ENCODE measurements at regions not wholly inside any gene's neighbourhood (a gene's known extent, or its start where the extent isn't known, plus 50 kb on each side); places are given as distances from the start of the nearest gene placed in this dataset.

GRCh38 chr5:133891390-133891789 lies 77.0 kb downstream of the C5orf15 start:
- TF ChIP-seq, protein P1, sequence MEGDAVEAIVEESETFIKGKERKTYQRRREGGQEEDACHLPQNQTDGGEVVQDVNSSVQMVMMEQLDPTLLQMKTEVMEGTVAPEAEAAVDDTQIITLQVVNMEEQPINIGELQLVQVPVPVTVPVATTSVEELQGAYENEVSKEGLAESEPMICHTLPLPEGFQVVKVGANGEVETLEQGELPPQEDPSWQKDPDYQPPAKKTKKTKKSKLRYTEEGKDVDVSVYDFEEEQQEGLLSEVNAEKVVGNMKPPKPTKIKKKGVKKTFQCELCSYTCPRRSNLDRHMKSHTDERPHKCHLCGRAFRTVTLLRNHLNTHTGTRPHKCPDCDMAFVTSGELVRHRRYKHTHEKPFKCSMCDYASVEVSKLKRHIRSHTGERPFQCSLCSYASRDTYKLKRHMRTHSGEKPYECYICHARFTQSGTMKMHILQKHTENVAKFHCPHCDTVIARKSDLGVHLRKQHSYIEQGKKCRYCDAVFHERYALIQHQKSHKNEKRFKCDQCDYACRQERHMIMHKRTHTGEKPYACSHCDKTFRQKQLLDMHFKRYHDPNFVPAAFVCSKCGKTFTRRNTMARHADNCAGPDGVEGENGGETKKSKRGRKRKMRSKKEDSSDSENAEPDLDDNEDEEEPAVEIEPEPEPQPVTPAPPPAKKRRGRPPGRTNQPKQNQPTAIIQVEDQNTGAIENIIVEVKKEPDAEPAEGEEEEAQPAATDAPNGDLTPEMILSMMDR (IDR thresholded peaks at IDR 0.05; ENCODE audit: borderline replicate concordance, control extremely low read depth, extremely low read depth, insufficient read depth, missing control alignments) = no peak
- DNase-seq (ENCODE audit: low spot score) = no peak
- in situ Hi-C loops (cut with MboI; ENCODE audit: low sequenced_read_pairs, unreplicated experiment) = no loop called here

DNA sequence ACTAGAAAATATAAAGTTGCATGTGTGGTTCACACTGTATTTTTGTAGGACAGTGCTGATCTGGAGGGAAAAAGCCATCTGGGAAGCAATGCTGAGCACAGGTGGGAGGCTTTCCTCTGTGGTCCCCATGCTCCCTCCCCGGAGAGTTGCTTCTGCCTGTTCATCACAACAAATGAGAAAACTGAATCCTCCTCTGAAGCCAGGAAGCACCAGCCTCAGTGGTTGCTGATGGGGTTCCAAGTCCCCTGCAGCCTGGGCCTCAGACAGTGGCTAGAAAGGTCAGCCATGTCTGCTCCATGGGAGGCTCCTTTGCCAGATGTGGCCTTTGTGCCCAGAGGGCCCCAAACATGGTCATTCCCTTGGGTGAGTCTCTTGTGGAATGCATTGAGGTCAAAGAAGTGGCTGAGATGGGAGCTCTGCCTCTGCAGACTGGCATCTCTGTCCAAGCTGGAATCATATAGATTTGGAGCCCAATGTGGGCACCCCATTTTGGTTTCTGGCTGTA lies 77.6 kb downstream of the C5orf15 start:
- in situ Hi-C loops (cut with MboI; ENCODE audit: low sequenced_read_pairs, unreplicated experiment) = no loop called here
- TF ChIP-seq, protein P1 (IDR thresholded peaks at IDR 0.05; ENCODE audit: borderline replicate concordance, control extremely low read depth, extremely low read depth, insufficient read depth, missing control alignments) = no peak
- DNase-seq (ENCODE audit: low spot score) = no peak

- in situ Hi-C loops (cut with MboI; ENCODE audit: low sequenced_read_pairs, unreplicated experiment) = no loop called here
- DNase-seq (ENCODE audit: low spot score) = no peak
- TF ChIP-seq, protein P1 (IDR thresholded peaks at IDR 0.05; ENCODE audit: borderline replicate concordance, control extremely low read depth, extremely low read depth, insufficient read depth, missing control alignments) = no peak
Observed at GRCh38 chr5:133890314-133890713, 78.1 kb downstream of the C5orf15 start.

DNA sequence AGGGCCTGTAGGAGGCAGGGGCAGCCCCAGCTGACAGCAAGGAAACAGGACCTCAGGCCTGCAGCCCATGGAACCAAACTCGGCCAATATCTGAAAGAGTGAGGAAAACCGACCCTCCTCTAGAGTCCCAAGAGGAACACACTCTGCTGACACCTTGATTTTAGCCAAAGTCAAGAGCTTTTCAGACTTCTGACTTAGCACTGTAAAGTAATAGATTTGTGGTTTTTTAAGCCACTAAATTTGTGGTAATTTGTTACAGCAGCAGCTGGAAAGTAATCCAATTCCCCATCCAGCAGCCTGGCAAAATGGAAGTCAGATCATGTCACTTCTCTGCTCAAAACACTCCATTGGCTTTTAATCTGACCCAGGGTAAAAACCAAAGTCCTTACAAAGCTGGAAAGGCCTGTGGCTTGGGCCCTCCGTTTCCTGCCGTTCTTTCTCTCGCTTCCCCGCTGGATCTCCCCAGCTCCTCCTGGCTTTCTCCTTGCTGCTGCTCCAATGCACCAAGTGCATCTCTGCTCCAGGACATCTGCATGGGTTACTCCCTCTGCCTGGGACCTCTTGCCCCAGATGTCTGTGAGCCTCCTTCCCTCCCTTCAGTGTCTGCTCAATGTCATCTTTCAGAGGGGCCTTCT lies 79.0 kb downstream of the C5orf15 start:
- DNase-seq (ENCODE audit: low spot score) = no peak
- TF ChIP-seq, protein P1 (IDR thresholded peaks at IDR 0.05; ENCODE audit: borderline replicate concordance, control extremely low read depth, extremely low read depth, insufficient read depth, missing control alignments) = no peak
- in situ Hi-C loops (cut with MboI; ENCODE audit: low sequenced_read_pairs, unreplicated experiment) = no loop called here

DNA sequence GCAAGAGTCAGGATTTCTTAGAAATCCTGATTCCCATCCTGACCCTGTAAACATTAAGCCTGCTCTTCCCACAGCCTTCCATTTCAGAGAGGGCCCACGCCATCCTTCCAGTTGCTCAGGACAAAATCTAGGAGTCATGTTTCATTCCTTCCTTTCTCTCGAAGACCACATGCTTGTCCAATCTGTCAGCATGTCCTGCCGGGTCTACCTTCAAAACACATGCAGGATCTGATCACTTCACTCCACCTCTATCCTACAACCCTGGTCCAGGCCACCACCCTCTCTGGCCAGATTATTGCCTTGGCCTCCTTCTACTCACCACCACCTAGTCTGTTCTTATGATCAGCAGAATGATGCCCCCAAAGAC lies 79.8 kb downstream of the C5orf15 start:
- no peak for DNase-seq (ENCODE audit: low spot score)
- TF ChIP-seq, protein P1 (IDR thresholded peaks at IDR 0.05; ENCODE audit: borderline replicate concordance, control extremely low read depth, extremely low read depth, insufficient read depth, missing control alignments) = no peak
- in situ Hi-C loops (cut with MboI; ENCODE audit: low sequenced_read_pairs, unreplicated experiment) = no loop called here

- in situ Hi-C loops (cut with MboI; ENCODE audit: low sequenced_read_pairs, unreplicated experiment) = no loop called here
- no peak for DNase-seq (ENCODE audit: low spot score)
- TF ChIP-seq, protein P1 (IDR thresholded peaks at IDR 0.05; ENCODE audit: borderline replicate concordance, control extremely low read depth, extremely low read depth, insufficient read depth, missing control alignments) = no peak
Observed at GRCh38 chr5:133885566-133885965, 82.9 kb downstream of the C5orf15 start.

All from GM13976 (cell line).